ENCODE measurements at regions not wholly inside any gene's neighbourhood (a gene's known extent, or its start where the extent isn't known, plus 50 kb on each side); places are given as distances from the start of the nearest gene placed in this dataset.

DNA sequence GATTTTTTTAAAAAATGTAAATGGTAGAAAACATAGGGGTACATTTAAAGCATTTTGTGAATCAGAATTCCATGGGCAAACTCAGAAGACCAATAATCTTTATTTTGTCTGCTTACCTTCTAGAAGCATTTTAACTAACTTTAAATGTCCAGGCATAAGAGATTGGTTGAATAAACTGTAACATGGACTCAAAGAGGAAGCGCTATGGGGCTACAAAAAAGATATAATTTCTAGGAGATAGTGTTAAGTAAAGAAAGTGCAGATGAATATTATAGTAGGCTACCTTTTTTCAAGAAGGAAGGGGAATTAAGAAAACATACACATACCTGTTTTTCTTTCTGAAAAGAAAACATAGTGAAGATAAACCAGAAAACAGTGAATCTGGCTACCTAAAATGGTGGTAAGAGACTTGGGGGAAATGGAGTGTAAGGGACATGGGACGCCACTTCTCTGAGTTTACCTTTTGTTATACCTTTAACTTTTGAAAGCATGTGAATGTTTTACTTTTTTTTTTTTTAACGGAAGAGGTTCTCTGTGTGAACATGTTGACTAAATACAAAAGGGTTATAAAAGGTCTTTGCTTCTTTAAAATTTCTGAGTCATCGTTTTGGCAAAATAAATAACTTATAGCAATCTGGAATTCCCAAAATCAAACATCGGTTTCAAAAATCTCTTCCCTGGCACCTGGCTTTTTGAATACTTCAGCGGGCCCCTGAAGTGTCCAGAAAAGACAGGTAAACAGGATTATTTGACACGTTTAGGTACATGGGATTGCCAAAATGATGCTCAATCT, 133.4 kb downstream of the OR2B2 start:
- Histone ChIP-seq H3K36me3 (ENCODE audit: control insufficient read depth, insufficient read depth, low read length) (no peaks in the 10 kb centered on the region), H3K4me1 (peaks cover 9% of the 10 kb centered on the region), H3K27me3 (replicated peaks; ENCODE audit: control insufficient read depth, insufficient read depth, low read length) (no peaks in the 10 kb centered on the region), H3K4me3 (ENCODE audit: low read depth, low read length) (no peak overlapping the region), H3K9me3 (no peaks in the 10 kb centered on the region)
- no peak for TF ChIP-seq CTCF (IDR thresholded peaks at IDR 0.05; ENCODE audit: insufficient read depth in 1 of 2, low read depth in 1 of 2, low read length in 1 of 2, severe bottlenecking in 1 of 2, unreplicated experiment in 1 of 2)
- Mint-ChIP-seq H3K9me3 (ENCODE audit: unreplicated experiment) (no peaks in the 10 kb centered on the region), H3K4me1 (ENCODE audit: low read depth, unreplicated experiment) (peaks cover 21% of the 10 kb centered on the region), H3K4me3 (ENCODE audit: unreplicated experiment) (no peak overlapping the region), H3K27ac (ENCODE audit: unreplicated experiment) (no peak overlapping the region), H3K27me3 (ENCODE audit: insufficient read depth, unreplicated experiment) (no peaks in the 10 kb centered on the region), H3K36me3 (ENCODE audit: insufficient read depth, unreplicated experiment) (peaks cover 14% of the 10 kb centered on the region)
- ChIA-PET POLR2A (no interaction called here), CTCF (interaction anchor here (1.1 kb wide), 1 partner anchor 300 kb away, joined by 4 read pairs; no protein-coding TSS in a partner anchor)
- intact Hi-C loops (cut with micrococcal nuclease; ENCODE audit: unreplicated experiment), result no loop called here
- no peak for DNase-seq
- BruUV-seq (replicated peaks), result no TSS peak

- Mint-ChIP-seq H3K27me3 (ENCODE audit: insufficient read depth, unreplicated experiment) (no peaks in the 10 kb centered on the region), H3K4me3 (ENCODE audit: unreplicated experiment) (peak overlapping the region; percentile 27), H3K9me3 (ENCODE audit: unreplicated experiment) (no peaks in the 10 kb centered on the region), H3K36me3 (ENCODE audit: insufficient read depth, unreplicated experiment) (peaks cover 14% of the 10 kb centered on the region), H3K4me1 (ENCODE audit: low read depth, unreplicated experiment) (peaks cover 21% of the 10 kb centered on the region), H3K27ac (ENCODE audit: unreplicated experiment) (peak overlapping the region; percentile 29)
- peaks cover 19% of the 10 kb centered on the region for H3K4me1 ChIP-seq
- intact Hi-C loops (cut with micrococcal nuclease; ENCODE audit: unreplicated experiment), result no loop called here
- no peaks in the 10 kb centered on the region for H3K27me3 ChIP-seq (replicated peaks; ENCODE audit: control insufficient read depth, insufficient read depth, low read length)
- CTCF ChIA-PET, result no interaction called here
- POLR2A ChIA-PET, result no interaction called here
- H3K9me3 ChIP-seq, result no peaks in the 10 kb centered on the region
- no TSS peak for BruUV-seq (replicated peaks)
- TF ChIP-seq CTCF (IDR thresholded peaks at IDR 0.05; ENCODE audit: insufficient read depth in 1 of 2, low read depth in 1 of 2, low read length in 1 of 2, severe bottlenecking in 1 of 2, unreplicated experiment in 1 of 2), result no peak
- DNase-seq, result no peak
- no peaks in the 10 kb centered on the region for H3K36me3 ChIP-seq (ENCODE audit: control insufficient read depth, insufficient read depth, low read length)
- H3K4me3 ChIP-seq (ENCODE audit: low read depth, low read length), result no peak overlapping the region
These were observed 134.4 kb downstream of the OR2B2 start for GRCh38 chr6:27777614-27778355.

- H3K4me1 Mint-ChIP-seq (ENCODE audit: low read depth, unreplicated experiment), result peaks cover 24% of the 10 kb centered on the region
- CTCF ChIA-PET, result no interaction called here
These were observed 135.1 kb downstream of the OR2B2 start for GRCh38 chr6:27777126-27777525.

More at GRCh38 chr6:27777126-27777525, 135.1 kb downstream of the OR2B2 start:
- no peak for DNase-seq
- Histone ChIP-seq H3K36me3 (ENCODE audit: control insufficient read depth, insufficient read depth, low read length) (no peaks in the 10 kb centered on the region), H3K27me3 (replicated peaks; ENCODE audit: control insufficient read depth, insufficient read depth, low read length) (no peaks in the 10 kb centered on the region), H3K4me1 (peaks cover 22% of the 10 kb centered on the region), H3K9me3 (no peaks in the 10 kb centered on the region), H3K4me3 (ENCODE audit: low read depth, low read length) (no peak overlapping the region)
- intact Hi-C loops (cut with micrococcal nuclease; ENCODE audit: unreplicated experiment), result no loop called here
- BruUV-seq (replicated peaks), result no TSS peak
- POLR2A ChIA-PET, result no interaction called here
- no peak for TF ChIP-seq CTCF (IDR thresholded peaks at IDR 0.05; ENCODE audit: insufficient read depth in 1 of 2, low read depth in 1 of 2, low read length in 1 of 2, severe bottlenecking in 1 of 2, unreplicated experiment in 1 of 2)
- H3K27me3 Mint-ChIP-seq (ENCODE audit: insufficient read depth, unreplicated experiment), result no peaks in the 10 kb centered on the region
- no peaks in the 10 kb centered on the region for H3K9me3 Mint-ChIP-seq (ENCODE audit: unreplicated experiment)
- peak overlapping the region; percentile 29 for H3K27ac Mint-ChIP-seq (ENCODE audit: unreplicated experiment)
- peaks cover 14% of the 10 kb centered on the region for H3K36me3 Mint-ChIP-seq (ENCODE audit: insufficient read depth, unreplicated experiment)
- peak overlapping the region; percentile 27 for H3K4me3 Mint-ChIP-seq (ENCODE audit: unreplicated experiment)
